ENCODE measurements at regions not wholly inside any gene's neighbourhood (a gene's known extent, or its start where the extent isn't known, plus 50 kb on each side); places are given as distances from the start of the nearest gene placed in this dataset.

GRCh38 chrX:122219226-122219625 is 964.9 kb upstream of the GRIA3 start:
- Histone ChIP-seq H3K9me1 (ENCODE audit: control insufficient read depth, extremely low read depth, insufficient read depth, low read length) (no peaks in the 10 kb centered on the region), H2AFZ (ENCODE audit: control insufficient read depth, low read length) (no peak overlapping the region), H3K79me2 (ENCODE audit: control insufficient read depth, insufficient read depth, low read length) (no peaks in the 10 kb centered on the region), H3K4me2 (ENCODE audit: control insufficient read depth, extremely low read depth, insufficient read depth, low read depth, low read length) (no peak overlapping the region), H3K9ac (ENCODE audit: control insufficient read depth, extremely low read depth, insufficient read depth, low read length) (no peak overlapping the region), H3K9me3 (ENCODE audit: control insufficient read depth, low read depth, low read length) (no peaks in the 10 kb centered on the region), H4K20me1 (ENCODE audit: control insufficient read depth, extremely low read depth, insufficient read depth, low read length) (no peaks in the 10 kb centered on the region), H3K36me3 (ENCODE audit: control insufficient read depth in 2 of 2, extremely low read depth in 1 of 2, insufficient read depth in 2 of 2, low read length in 2 of 2) (no peaks in the 10 kb centered on the region), H3K4me1 (ENCODE audit: control insufficient read depth, extremely low read depth, insufficient read depth, low read length) (peaks cover 12% of the 10 kb centered on the region), H3K27me3 (ENCODE audit: control insufficient read depth, extremely low read depth, insufficient read depth, low read length) (no peaks in the 10 kb centered on the region), H3K4me3 (ENCODE audit: control insufficient read depth in 2 of 3, extremely low read depth in 1 of 3, insufficient read depth in 2 of 3, low read depth in 1 of 3, low read length in 3 of 3) (no peak overlapping the region), H3K27ac (ENCODE audit: control insufficient read depth, insufficient read depth, low read length) (no peak overlapping the region)
- DNase-seq (ENCODE audit: low read depth, low spot score) (no peak), FAIRE-seq (no peak)
- dilution Hi-C loops (cut with MboI; ENCODE audit: extremely low pct_ligation_motif_present, low sequenced_read_pairs): no loop called here
- TF ChIP-seq EZH2 (IDR thresholded peaks at IDR 0.05; ENCODE audit: low read length) (no peak), CTCF (optimal IDR thresholded peaks at IDR 0.05 in 1 of 3, IDR thresholded peaks at IDR 0.05 in 1 of 3, conservative IDR thresholded peaks at IDR 0.05 in 1 of 3; ENCODE audit: extremely low read depth in 1 of 3, insufficient read depth in 2 of 3, low read length in 3 of 3) (no peak)

DNA sequence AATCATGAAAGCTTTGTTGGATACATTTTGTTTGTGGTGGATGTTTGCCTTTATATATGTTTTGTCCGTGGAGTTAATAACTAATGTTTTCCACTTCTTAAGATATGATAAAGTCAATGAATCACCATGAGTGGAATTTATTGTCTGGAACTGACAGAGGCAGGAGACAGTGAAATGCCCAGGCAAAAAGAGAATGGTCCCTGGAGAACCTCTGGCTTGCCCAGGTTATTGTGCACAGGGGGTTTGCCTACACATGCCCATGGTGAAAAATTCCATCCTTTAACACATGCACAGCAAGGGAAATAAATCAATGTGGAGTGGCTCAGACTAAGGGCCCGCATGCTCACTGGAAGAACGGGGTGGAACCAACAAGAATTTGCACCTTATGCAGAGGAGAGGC is 964.3 kb upstream of the GRIA3 start:
- no peaks in the 10 kb centered on the region for H3K79me2 ChIP-seq (ENCODE audit: control insufficient read depth, insufficient read depth, low read length)
- no peak overlapping the region for H3K9ac ChIP-seq (ENCODE audit: control insufficient read depth, extremely low read depth, insufficient read depth, low read length)
- H3K4me1 ChIP-seq (ENCODE audit: control insufficient read depth, extremely low read depth, insufficient read depth, low read length): peaks cover 12% of the 10 kb centered on the region
- H3K27ac ChIP-seq (ENCODE audit: control insufficient read depth, insufficient read depth, low read length): no peak overlapping the region
- H2AFZ ChIP-seq (ENCODE audit: control insufficient read depth, low read length): no peak overlapping the region
- no peak overlapping the region for H3K4me3 ChIP-seq (ENCODE audit: control insufficient read depth in 2 of 3, extremely low read depth in 1 of 3, insufficient read depth in 2 of 3, low read depth in 1 of 3, low read length in 3 of 3)
- no peaks in the 10 kb centered on the region for H4K20me1 ChIP-seq (ENCODE audit: control insufficient read depth, extremely low read depth, insufficient read depth, low read length)
- H3K9me1 ChIP-seq (ENCODE audit: control insufficient read depth, extremely low read depth, insufficient read depth, low read length): no peaks in the 10 kb centered on the region
- dilution Hi-C loops (cut with MboI; ENCODE audit: extremely low pct_ligation_motif_present, low sequenced_read_pairs): no loop called here
- no peaks in the 10 kb centered on the region for H3K36me3 ChIP-seq (ENCODE audit: control insufficient read depth in 2 of 2, extremely low read depth in 1 of 2, insufficient read depth in 2 of 2, low read length in 2 of 2)
- H3K27me3 ChIP-seq (ENCODE audit: control insufficient read depth, extremely low read depth, insufficient read depth, low read length): no peaks in the 10 kb centered on the region
- FAIRE-seq (no peak), DNase-seq (ENCODE audit: low read depth, low spot score) (no peak)
- H3K4me2 ChIP-seq (ENCODE audit: control insufficient read depth, extremely low read depth, insufficient read depth, low read depth, low read length): peak overlapping the region; percentile 32
- H3K9me3 ChIP-seq (ENCODE audit: control insufficient read depth, low read depth, low read length): no peaks in the 10 kb centered on the region
- TF ChIP-seq EZH2 (IDR thresholded peaks at IDR 0.05; ENCODE audit: low read length) (no peak), CTCF (optimal IDR thresholded peaks at IDR 0.05 in 1 of 3, IDR thresholded peaks at IDR 0.05 in 1 of 3, conservative IDR thresholded peaks at IDR 0.05 in 1 of 3; ENCODE audit: extremely low read depth in 1 of 3, insufficient read depth in 2 of 3, low read length in 3 of 3) (no peak)

Data from keratinocyte (primary cell).